Bronchial epithelial cell (primary cell): ENCODE measurements at regions not wholly inside any gene's neighbourhood (a gene's known extent, or its start where the extent isn't known, plus 50 kb on each side); places are given as distances from the start of the nearest gene placed in this dataset.

Experiments used
- DNase-seq: peaks from one replicate; pipeline ENCODE4 v3.0.0-alpha.2; 2010; ENCODE audit warnings: low read depth
- FAIRE-seq: peaks from 2 replicates; lab custom pipeline; 2011; peaks lifted over from hg19 to GRCh38; lab: Jason Lieb, UNC
- H3K27me3 ChIP-seq: 2 replicates; pipeline ENCODE4 v1.5.1; 2011; ENCODE audit warnings: low read length; ENCODE audit not compliant: control insufficient read depth, insufficient read depth
- H3K36me3 ChIP-seq: 2 replicates; pipeline ENCODE4 v1.5.1; 2011; ENCODE audit warnings: low read length; ENCODE audit not compliant: control insufficient read depth, insufficient read depth
- H3K4me3 ChIP-seq: 2 replicates; pipeline ENCODE4 v1.5.1; 2011; ENCODE audit warnings: mild to moderate bottlenecking, low read depth, low read length, control low read depth
- CTCF ChIP-seq: IDR thresholded peaks from 2 replicates; pipeline ENCODE4 v1.5.1; 2011; ENCODE audit warnings: mild to moderate bottlenecking, moderate library complexity, low read length, control low read depth, inconsistent platforms; ENCODE audit not compliant: insufficient read depth, severe bottlenecking

- no peak for FAIRE-seq
Observed at GRCh38 chr13:109355166-109355565, 431.2 kb downstream of the IRS2 start.

GRCh38 chr13:109351236-109351635 is 435.1 kb downstream of the IRS2 start:
- no peaks in the 10 kb centered on the region for H3K27me3 ChIP-seq
- H3K4me3 ChIP-seq: no peak overlapping the region
- FAIRE-seq: no peak
- H3K36me3 ChIP-seq: no peaks in the 10 kb centered on the region
- no peak for TF ChIP-seq CTCF
- no peak for DNase-seq

More at GRCh38 chr13:109355166-109355565, 431.2 kb downstream of the IRS2 start:
- no peak for DNase-seq
- H3K4me3 ChIP-seq: no peak overlapping the region
- no peaks in the 10 kb centered on the region for H3K27me3 ChIP-seq
- no peaks in the 10 kb centered on the region for H3K36me3 ChIP-seq
- no peak for TF ChIP-seq CTCF

- DNase-seq: peak; percentile 71
- no peak for FAIRE-seq
Observed at GRCh38 chr13:109348519-109349258, 437.7 kb downstream of the IRS2 start.

DNA sequence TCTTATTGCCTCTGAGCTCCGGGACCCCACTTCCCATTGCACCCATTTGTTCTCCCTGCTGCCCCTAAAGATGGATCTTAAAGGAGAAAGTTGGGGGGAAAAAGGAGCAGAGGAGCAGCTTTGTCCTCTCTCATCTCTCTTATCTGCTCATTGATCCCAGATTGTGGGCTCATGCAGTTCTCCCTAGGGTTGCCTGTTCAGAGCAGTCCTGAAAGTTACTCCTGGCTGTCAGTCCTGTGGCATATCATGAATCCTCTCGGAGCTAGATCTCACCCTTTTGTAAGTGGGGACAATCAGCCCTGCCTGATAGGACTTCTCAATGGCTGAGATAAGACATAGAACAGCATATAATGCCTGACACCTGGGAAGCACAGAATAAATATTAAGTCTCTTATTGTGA is 440.3 kb downstream of the IRS2 start:
- Histone ChIP-seq H3K27me3 (no peaks in the 10 kb centered on the region), H3K4me3 (no peak overlapping the region), H3K36me3 (no peaks in the 10 kb centered on the region)
- DNase-seq: no peak
- TF ChIP-seq CTCF: no peak
- no peak for FAIRE-seq

More at GRCh38 chr13:109348519-109349258, 437.7 kb downstream of the IRS2 start:
- H3K36me3 ChIP-seq: no peaks in the 10 kb centered on the region
- no peak overlapping the region for H3K4me3 ChIP-seq
- H3K27me3 ChIP-seq: no peaks in the 10 kb centered on the region
- TF ChIP-seq CTCF: no peak

GRCh38 chr13:109345433-109345941 is 440.9 kb downstream of the IRS2 start:
- no peak for TF ChIP-seq CTCF
- no peaks in the 10 kb centered on the region for H3K36me3 ChIP-seq
- H3K4me3 ChIP-seq: no peak overlapping the region
- FAIRE-seq: peak; percentile 40
- DNase-seq: peak; percentile 50
- no peaks in the 10 kb centered on the region for H3K27me3 ChIP-seq
